Fibroblast of mammary gland (primary cell): ENCODE measurements at regions not wholly inside any gene's neighbourhood (a gene's known extent, or its start where the extent isn't known, plus 50 kb on each side); places are given as distances from the start of the nearest gene placed in this dataset.

Source experiments
- DNase-seq: peaks from one replicate; pipeline ENCODE4 v3.0.0-alpha.2; 2010; ENCODE audit warnings: low read depth
- H3K4me3 ChIP-seq: 2 replicates; pipeline ENCODE4 v1.5.1; 2011; ENCODE audit warnings: low read depth, mild to moderate bottlenecking, low read length, moderate library complexity; ENCODE audit not compliant: control insufficient read depth
- CTCF ChIP-seq: conservative IDR thresholded peaks from 2 replicates; pipeline ENCODE4 v1.5.1; 2011; ENCODE audit warnings: low read depth, low read length, inconsistent platforms; ENCODE audit not compliant: control insufficient read depth, insufficient read depth

DNA sequence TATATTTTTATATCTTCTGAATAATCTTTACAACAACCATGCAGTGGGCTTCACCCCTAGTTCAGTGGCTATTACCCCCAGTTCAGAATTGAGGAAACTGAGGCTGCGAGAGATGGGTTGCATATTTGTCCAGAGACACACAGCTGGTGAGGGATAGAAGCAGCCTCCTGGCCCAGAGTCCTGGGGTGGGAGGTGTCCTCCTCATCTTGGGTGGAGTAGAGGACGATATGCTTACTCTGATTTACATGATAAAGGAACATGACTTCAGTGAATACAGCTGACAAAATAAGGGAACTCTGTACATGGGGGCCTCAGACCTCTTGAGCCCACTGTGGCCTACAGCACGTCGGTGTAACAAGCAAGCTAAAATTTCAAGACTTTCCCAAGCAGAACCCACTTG is 214.7 kb downstream of the FBXO15 start:
- DNase-seq: no peak
- TF ChIP-seq CTCF: no peak
- H3K4me3 ChIP-seq: no peak overlapping the region

- DNase-seq: no peak
- TF ChIP-seq CTCF: no peak
- no peak overlapping the region for H3K4me3 ChIP-seq
Observed at GRCh38 chr18:73927496-73927895, 220.1 kb downstream of the FBXO15 start.

DNA sequence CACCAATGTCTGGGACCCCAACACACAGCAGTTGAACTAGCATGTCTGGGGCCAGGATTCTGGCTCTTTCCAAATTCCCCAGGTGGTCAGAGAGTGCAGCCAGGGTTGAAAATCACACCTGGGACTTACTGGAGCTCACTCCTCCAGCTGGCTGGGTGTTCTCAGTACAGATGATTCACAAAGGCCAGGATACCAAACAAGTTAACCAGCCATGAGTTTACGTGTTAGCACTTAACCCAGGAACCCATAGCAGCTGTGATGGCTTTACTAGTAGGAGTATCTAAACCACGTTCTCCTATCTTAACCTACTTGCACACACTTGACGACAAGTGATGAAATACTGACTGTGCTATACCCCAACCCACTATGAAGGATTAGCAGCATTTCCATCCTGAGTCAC is 222.8 kb downstream of the FBXO15 start:
- peak; percentile 65 for DNase-seq
- H3K4me3 ChIP-seq: no peak overlapping the region
- TF ChIP-seq CTCF: no peak

DNA sequence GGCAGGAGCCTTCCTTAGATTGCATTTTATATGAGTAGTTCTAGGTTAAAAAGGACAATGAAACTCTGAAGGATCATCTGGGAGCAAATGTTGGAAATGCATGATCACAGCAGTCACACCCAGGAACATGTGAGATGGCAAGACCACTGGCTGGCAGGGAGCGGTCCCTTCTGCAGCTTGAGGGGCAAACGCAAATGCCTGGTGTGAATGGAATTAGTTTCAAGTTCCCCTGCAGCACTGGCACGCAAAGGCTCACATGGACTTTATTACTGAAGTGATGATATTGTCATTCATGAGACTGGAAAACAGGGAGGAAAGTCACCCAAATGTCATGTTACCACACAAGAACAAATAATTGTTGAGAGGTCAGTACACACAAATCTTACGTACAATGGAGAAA is 223.3 kb downstream of the FBXO15 start:
- no peak for DNase-seq
- no peak overlapping the region for H3K4me3 ChIP-seq
- TF ChIP-seq CTCF: no peak

DNA sequence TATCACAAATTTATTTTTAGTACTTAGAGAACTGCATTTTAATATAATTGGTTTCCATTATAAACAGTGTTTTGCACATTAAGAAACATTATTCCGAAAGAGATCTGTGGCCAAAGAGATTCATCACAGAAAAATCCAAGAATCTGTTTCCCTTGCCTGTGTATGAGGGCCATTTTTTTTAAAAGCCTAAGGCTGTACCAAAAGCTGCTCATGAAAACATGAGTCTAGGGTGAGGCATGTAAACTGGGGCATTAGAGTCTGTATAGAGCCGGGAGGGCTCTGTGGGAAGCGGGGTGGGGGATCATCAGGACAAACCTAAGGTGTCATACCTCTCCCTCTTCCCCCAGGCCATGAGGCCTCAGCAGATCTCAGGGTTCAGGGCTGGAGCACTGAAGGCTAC is 223.8 kb downstream of the FBXO15 start:
- no peak overlapping the region for H3K4me3 ChIP-seq
- TF ChIP-seq CTCF: no peak
- no peak for DNase-seq

GRCh38 chr18:73920033-73920432 is 227.6 kb downstream of the FBXO15 start:
- H3K4me3 ChIP-seq: no peak overlapping the region
- no peak for DNase-seq
- no peak for TF ChIP-seq CTCF

DNA sequence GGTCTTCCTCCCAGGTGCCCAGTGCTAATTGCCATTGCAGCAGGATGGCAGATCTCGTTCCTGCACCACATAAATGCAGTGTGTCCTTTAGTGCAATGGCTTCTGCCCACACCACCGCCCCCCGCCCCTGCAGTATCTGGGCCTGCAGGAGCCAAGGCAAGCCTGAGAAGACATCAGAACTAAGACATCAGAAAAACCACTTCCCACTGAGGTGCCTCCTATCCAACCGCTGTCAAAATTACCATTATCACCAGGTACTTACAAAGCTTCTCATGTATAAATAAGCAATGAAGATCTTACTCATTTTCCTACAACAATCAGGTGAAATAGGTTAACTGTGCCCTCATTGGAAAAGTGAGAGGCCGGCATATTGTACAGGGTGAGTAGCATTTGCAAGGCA is 228.8 kb downstream of the FBXO15 start:
- no peak overlapping the region for H3K4me3 ChIP-seq
- no peak for TF ChIP-seq CTCF
- DNase-seq: no peak
